SK-N-SH (cell line): ENCODE measurements at regions not wholly inside any gene's neighbourhood (a gene's known extent, or its start where the extent isn't known, plus 50 kb on each side); places are given as distances from the start of the nearest gene placed in this dataset.

Experiments
- CTCF ChIA-PET: fragments of 300-600, 350-600 bp; formaldehyde crosslinking; extraction: SDS; loops from one replicate; lab custom pipeline; 2021; lab: Yijun Ruan, JAX
- POLR2A ChIA-PET: fragments of 350-600 bp; sonication (Branson Sonifier 250); formaldehyde crosslinking; extraction: SDS; loops from one replicate; lab custom pipeline; 2020; ENCODE audit warnings: antibody characterized with exemption, inconsistent platforms; lab: Yijun Ruan, JAX
- DNase-seq: peaks from one replicate; pipeline ENCODE4 v3.0.0; 2012
- H2AFZ ChIP-seq: fragments of 200-600 bp; sonication (generic); 2 replicates; pipeline ENCODE4 v1.8.1; 2016; ENCODE audit warnings: antibody characterized with exemption, mild to moderate bottlenecking, low read depth
- H3F3A ChIP-seq: fragments of 200-600 bp; sonication (generic); replicated peaks from 2 replicates; pipeline ENCODE3; 2016; ENCODE audit warnings: antibody characterized with exemption, mild to moderate bottlenecking; ENCODE audit not compliant: insufficient read depth
- H3K27ac ChIP-seq, 2 experiments: fragments of 200-500 bp in 1 of 2; fragments of 200-600 bp in 1 of 2; sonication (Bioruptor generic) in 1 of 2; sonication (generic), shearing (Covaris generic) in 1 of 2; 2 replicates each; pipeline versions ENCODE4 v1.5.1 to v1.6.1; 2014 to 2016; ENCODE audit warnings: low read depth in 2 of 2, inconsistent platforms in 1 of 2, low read length in 1 of 2, mild to moderate bottlenecking in 1 of 2, mixed read lengths in 1 of 2
- H3K27me3 ChIP-seq: fragments of 200-600 bp; sonication (generic), shearing (Covaris generic); 2 replicates; pipeline ENCODE4 v1.6.1; 2016; ENCODE audit warnings: mixed run types; ENCODE audit not compliant: insufficient read depth
- H3K36me3 ChIP-seq, 2 experiments: fragments of 200-500 bp in 1 of 2; fragments of 200-600 bp in 1 of 2; sonication (Bioruptor generic) in 1 of 2; sonication (generic) in 1 of 2; replicated peaks in 1 of 2; 2 replicates each; pipeline versions ENCODE3 to v1.5.1; 2014 to 2016; ENCODE audit warnings: low read length in 1 of 2, mild to moderate bottlenecking in 1 of 2; ENCODE audit not compliant: insufficient read depth in 2 of 2, control insufficient read depth in 1 of 2
- H3K4me1 ChIP-seq, 2 experiments: fragments of 200-500 bp in 1 of 2; fragments of 200-600 bp in 1 of 2; sonication (Bioruptor generic) in 1 of 2; sonication (generic), shearing (Covaris generic) in 1 of 2; 2 replicates each; pipeline versions ENCODE4 v1.5.1 to v1.6.1; 2014 to 2016; ENCODE audit warnings: low read depth in 1 of 2, low read length in 1 of 2, mixed run types in 1 of 2; ENCODE audit not compliant: insufficient read depth in 2 of 2, control insufficient read depth in 1 of 2
- H3K4me2 ChIP-seq: fragments of 200-600 bp; sonication (generic), shearing (Covaris generic); 2 replicates; pipeline ENCODE4 v1.6.1; 2017; ENCODE audit warnings: mixed run types
- H3K4me3 ChIP-seq, 2 experiments: fragments of 200-500 bp in 1 of 2; fragments of 200-600 bp in 1 of 2; sonication (Bioruptor generic) in 1 of 2; sonication (generic), shearing (Covaris generic) in 1 of 2; 2 replicates each; pipeline versions ENCODE4 v1.5.1 to v1.8.1; 2014 to 2016; ENCODE audit warnings: low read depth in 2 of 2, inconsistent platforms in 1 of 2, low read length in 1 of 2, mild to moderate bottlenecking in 1 of 2, mixed read lengths in 1 of 2, moderate library complexity in 1 of 2
- H3K79me2 ChIP-seq: fragments of 200-600 bp; sonication (generic); 2 replicates; pipeline ENCODE4 v1.8.1; 2017; ENCODE audit warnings: mild to moderate bottlenecking; ENCODE audit not compliant: insufficient read depth
- H3K9ac ChIP-seq: fragments of 200-600 bp; sonication (generic); 2 replicates; pipeline ENCODE4 v1.6.1; 2017; ENCODE audit warnings: mixed run types
- H3K9me2 ChIP-seq: fragments of 200-600 bp; sonication (generic); 2 replicates; pipeline ENCODE4 v1.6.1; 2017; ENCODE audit warnings: mixed run types
- H3K9me3 ChIP-seq: fragments of 200-600 bp; sonication (generic); 2 replicates; pipeline ENCODE4 v1.6.1; 2017; ENCODE audit warnings: mixed run types, mild to moderate bottlenecking, moderate library complexity
- H4K20me1 ChIP-seq: fragments of 200-600 bp; sonication (generic); 2 replicates; pipeline ENCODE4 v1.6.1; 2017; ENCODE audit warnings: mild to moderate bottlenecking, mixed run types; ENCODE audit not compliant: insufficient read depth
- CHD2 ChIP-seq: fragments of 150-350 bp; IDR thresholded peaks from 2 replicates; pipeline ENCODE4 v1.6.1; 2018; ENCODE audit warnings: low read length; ENCODE audit not compliant: partially characterized antibody
- EZH2phosphoT487 ChIP-seq: fragments of 200-600 bp; sonication (generic); IDR thresholded peaks from 2 replicates; pipeline ENCODE4 v1.6.1; 2017; ENCODE audit warnings: low read depth, mixed run types, mild to moderate bottlenecking, antibody characterized with exemption, moderate library complexity, borderline replicate concordance
- FOSL2 ChIP-seq: IDR thresholded peaks from 2 replicates; pipeline ENCODE4 v1.4.0; 2012; ENCODE audit warnings: low read depth, mild to moderate bottlenecking, moderate library complexity, borderline replicate concordance
- FOXM1 ChIP-seq: IDR thresholded peaks from 2 replicates; pipeline ENCODE4 v1.4.0; 2012; ENCODE audit warnings: low read depth, mild to moderate bottlenecking
- NFIC ChIP-seq: IDR thresholded peaks from 2 replicates; pipeline ENCODE4 v1.4.0; 2012; ENCODE audit warnings: borderline replicate concordance
- NRF1 ChIP-seq: IDR thresholded peaks from 2 replicates; pipeline ENCODE4 v1.6.1; 2012; ENCODE audit warnings: low read depth, mild to moderate bottlenecking, low read length
- POLR2AphosphoS5 ChIP-seq: IDR thresholded peaks from 2 replicates; pipeline ENCODE4 v1.6.1; 2012; ENCODE audit warnings: low read depth, low read length
- RAD21 ChIP-seq: IDR thresholded peaks from 2 replicates; pipeline ENCODE4 v1.6.1; 2012; ENCODE audit warnings: mild to moderate bottlenecking, low read length
- SIN3A ChIP-seq: IDR thresholded peaks from 2 replicates; pipeline ENCODE4 v1.6.1; 2012; ENCODE audit warnings: low read depth, mild to moderate bottlenecking, low read length, moderate library complexity, borderline replicate concordance
- TAF1 ChIP-seq: IDR thresholded peaks from 2 replicates; pipeline ENCODE4 v1.6.1; 2012; ENCODE audit warnings: low read depth, mild to moderate bottlenecking, low read length, moderate library complexity, borderline replicate concordance
- TCF12 ChIP-seq: IDR thresholded peaks from 2 replicates; pipeline ENCODE4 v1.4.0; 2012
- TEAD4 ChIP-seq: IDR thresholded peaks from 2 replicates; pipeline ENCODE4 v1.4.0; 2012; ENCODE audit warnings: mild to moderate bottlenecking, borderline replicate concordance; ENCODE audit not compliant: insufficient read depth
- WGBS: methylation state at CpG from one replicate; pipeline ENCODE4 v1.1.6; 2017; ENCODE audit warnings: low lambda C conversion rate; 5-methylcytosine and 5-hydroxymethylcytosine counted together
- TF ChIP-seq, protein P1 (sequence below): IDR thresholded peaks from 2 replicates; pipeline ENCODE4 v1.4.0; 2012; ENCODE audit warnings: low read depth
- TF ChIP-seq, protein P2 (sequence below): fragments of 200-600 bp; sonication (generic); IDR thresholded peaks from 2 replicates; pipeline ENCODE4 v1.6.1; 2017; ENCODE audit warnings: antibody characterized with exemption, mild to moderate bottlenecking, moderate library complexity
- TF ChIP-seq, protein P3 (sequence below): IDR thresholded peaks from 2 replicates; pipeline ENCODE4 v1.4.0; 2012; ENCODE audit warnings: low read depth, borderline replicate concordance
- TF ChIP-seq, protein P4 (sequence below): fragments of 150-350 bp; IDR thresholded peaks from 2 replicates; pipeline ENCODE4 v1.6.1; 2017; ENCODE audit warnings: antibody characterized with exemption, low read length, low read depth, borderline replicate concordance

DNA sequence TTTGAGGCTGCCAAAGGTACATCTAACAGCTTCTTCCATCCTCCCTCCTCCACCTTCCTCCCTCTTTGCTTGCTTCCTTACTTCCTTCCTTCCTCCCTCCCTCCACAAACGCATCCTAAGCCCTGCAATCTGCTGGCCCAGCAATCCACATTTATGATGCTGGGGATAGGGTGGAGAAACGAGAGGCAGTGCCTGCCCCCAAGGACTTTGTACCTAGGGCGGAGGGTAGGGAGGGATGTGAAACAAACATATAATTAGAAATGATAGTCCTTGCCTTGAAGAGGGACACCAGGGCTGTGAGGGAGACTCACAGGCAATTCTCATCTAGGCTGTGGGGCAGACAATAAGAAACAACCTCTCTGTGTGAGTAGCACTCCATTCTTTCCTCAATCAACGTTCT is 188.3 kb downstream of the ANKRD30B start (continued):
- no peak for TF ChIP-seq TAF1
- no peak for TF ChIP-seq POLR2AphosphoS5
- no peak for TF ChIP-seq EZH2phosphoT487

DNA sequence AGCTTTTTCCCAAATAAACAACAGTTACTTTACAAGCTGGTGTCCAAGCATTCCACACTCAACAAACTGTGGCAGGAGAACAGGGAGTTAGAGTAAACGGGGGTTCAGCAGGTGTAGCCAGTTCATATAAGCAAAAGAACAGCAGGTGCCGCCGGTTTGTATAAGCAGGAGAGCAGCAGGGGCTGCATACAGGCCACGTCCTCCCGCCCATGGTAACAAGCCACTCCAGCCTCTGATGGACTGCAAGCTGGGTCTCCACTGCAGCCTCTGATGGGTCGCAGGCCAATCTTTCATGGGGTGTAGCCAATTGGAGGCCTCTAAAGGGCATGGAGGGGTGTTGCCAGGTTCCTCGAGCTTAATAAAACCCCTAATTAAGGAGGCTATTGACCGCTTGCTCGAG is 189.3 kb downstream of the ANKRD30B start:
- CTCF ChIA-PET: no interaction called here
- H3K9me2 ChIP-seq: no peaks in the 10 kb centered on the region
- 0% methylated on average over 6 of the region's 9 CpGs for WGBS
- DNase-seq: no peak
- no peaks in the 10 kb centered on the region for H3K9me3 ChIP-seq
- H3K4me2 ChIP-seq: no peak overlapping the region
- H2AFZ ChIP-seq: no peak overlapping the region
- TF ChIP-seq SIN3A (no peak), FOXM1 (no peak), TAF1 (no peak), CHD2 (no peak), NFIC (no peak), FOSL2 (no peak), TCF12 (no peak), NRF1 (no peak), RAD21 (no peak), TEAD4 (no peak)
- TF ChIP-seq, protein P1, sequence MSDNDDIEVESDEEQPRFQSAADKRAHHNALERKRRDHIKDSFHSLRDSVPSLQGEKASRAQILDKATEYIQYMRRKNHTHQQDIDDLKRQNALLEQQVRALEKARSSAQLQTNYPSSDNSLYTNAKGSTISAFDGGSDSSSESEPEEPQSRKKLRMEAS: no peak
- TF ChIP-seq, protein P2, sequence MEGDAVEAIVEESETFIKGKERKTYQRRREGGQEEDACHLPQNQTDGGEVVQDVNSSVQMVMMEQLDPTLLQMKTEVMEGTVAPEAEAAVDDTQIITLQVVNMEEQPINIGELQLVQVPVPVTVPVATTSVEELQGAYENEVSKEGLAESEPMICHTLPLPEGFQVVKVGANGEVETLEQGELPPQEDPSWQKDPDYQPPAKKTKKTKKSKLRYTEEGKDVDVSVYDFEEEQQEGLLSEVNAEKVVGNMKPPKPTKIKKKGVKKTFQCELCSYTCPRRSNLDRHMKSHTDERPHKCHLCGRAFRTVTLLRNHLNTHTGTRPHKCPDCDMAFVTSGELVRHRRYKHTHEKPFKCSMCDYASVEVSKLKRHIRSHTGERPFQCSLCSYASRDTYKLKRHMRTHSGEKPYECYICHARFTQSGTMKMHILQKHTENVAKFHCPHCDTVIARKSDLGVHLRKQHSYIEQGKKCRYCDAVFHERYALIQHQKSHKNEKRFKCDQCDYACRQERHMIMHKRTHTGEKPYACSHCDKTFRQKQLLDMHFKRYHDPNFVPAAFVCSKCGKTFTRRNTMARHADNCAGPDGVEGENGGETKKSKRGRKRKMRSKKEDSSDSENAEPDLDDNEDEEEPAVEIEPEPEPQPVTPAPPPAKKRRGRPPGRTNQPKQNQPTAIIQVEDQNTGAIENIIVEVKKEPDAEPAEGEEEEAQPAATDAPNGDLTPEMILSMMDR: no peak
- TF ChIP-seq, protein P3, sequence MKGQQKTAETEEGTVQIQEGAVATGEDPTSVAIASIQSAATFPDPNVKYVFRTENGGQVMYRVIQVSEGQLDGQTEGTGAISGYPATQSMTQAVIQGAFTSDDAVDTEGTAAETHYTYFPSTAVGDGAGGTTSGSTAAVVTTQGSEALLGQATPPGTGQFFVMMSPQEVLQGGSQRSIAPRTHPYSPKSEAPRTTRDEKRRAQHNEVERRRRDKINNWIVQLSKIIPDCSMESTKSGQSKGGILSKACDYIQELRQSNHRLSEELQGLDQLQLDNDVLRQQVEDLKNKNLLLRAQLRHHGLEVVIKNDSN: no peak
- TF ChIP-seq, protein P4, sequence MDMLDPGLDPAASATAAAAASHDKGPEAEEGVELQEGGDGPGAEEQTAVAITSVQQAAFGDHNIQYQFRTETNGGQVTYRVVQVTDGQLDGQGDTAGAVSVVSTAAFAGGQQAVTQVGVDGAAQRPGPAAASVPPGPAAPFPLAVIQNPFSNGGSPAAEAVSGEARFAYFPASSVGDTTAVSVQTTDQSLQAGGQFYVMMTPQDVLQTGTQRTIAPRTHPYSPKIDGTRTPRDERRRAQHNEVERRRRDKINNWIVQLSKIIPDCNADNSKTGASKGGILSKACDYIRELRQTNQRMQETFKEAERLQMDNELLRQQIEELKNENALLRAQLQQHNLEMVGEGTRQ: no peak
- H3K4me3 ChIP-seq: no peak overlapping the region
- no peaks in the 10 kb centered on the region for H4K20me1 ChIP-seq
- H3K9ac ChIP-seq: no peak overlapping the region
- H3K36me3 ChIP-seq: no peaks in the 10 kb centered on the region
- POLR2A ChIA-PET: no interaction called here
- peaks cover 84% of the 10 kb centered on the region for H3K27me3 ChIP-seq
- H3K27ac ChIP-seq: no peak overlapping the region
- no peaks in the 10 kb centered on the region for H3K79me2 ChIP-seq
- no peaks in the 10 kb centered on the region for H3K4me1 ChIP-seq
- no peaks in the 10 kb centered on the region for H3F3A ChIP-seq
